ENCODE measurements at regions not wholly inside any gene's neighbourhood (a gene's known extent, or its start where the extent isn't known, plus 50 kb on each side); places are given as distances from the start of the nearest gene placed in this dataset.
A peak's percentile ranks its signal among the peaks of the same experiment; 100 is the strongest.

- peaks cover 0 to 8% (median 6%) of the 10 kb centered on the region in 3 donors for H3K9me3 Mint-ChIP-seq
- H3K4me1 Mint-ChIP-seq = peaks cover 9 to 21% (median 12%) of the 10 kb centered on the region in 3 donors
- peaks cover 44% of the 10 kb centered on the region for H3K27me3 Mint-ChIP-seq
- no peak overlapping the region for H3K27ac Mint-ChIP-seq
- H3K4me3 Mint-ChIP-seq = peak overlapping the region in 1 of 4 donors; percentile 67
- peaks cover 2% of the 10 kb centered on the region for H3K36me3 Mint-ChIP-seq
These were observed 59.7 kb downstream of the GPX5 start for GRCh38 chr6:28585335-28585734.

DNA sequence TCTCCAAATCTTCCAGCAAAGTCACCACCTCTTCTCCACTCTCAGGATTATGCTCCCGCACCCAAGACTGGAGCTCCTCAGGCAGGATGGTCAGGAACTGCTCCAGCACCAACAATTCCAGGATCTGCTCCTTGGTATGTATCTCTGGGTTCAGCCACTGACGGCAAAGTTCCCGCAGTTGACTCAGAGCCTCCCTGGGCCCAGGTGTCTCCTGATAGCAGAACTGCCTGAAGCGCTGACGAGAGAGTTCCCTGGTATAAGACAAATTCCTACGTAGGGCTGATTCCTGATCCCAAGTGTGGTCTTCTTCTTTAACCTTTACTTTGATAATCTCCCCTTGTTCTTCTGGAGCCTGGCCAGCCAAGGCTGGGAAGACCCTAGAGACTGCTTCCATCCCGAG lies 60.6 kb downstream of the GPX5 start:
- H3K9me3 Mint-ChIP-seq = peaks cover 0 to 11% (median 8%) of the 10 kb centered on the region in 3 donors
- peaks cover 9 to 21% (median 14%) of the 10 kb centered on the region in 3 donors for H3K4me1 Mint-ChIP-seq
- no peaks in the 10 kb centered on the region for H3K36me3 Mint-ChIP-seq
- H3K27ac Mint-ChIP-seq = peak overlapping the region in 2 of 3 donors; percentile 44 to 69
- H3K4me3 Mint-ChIP-seq = peak overlapping the region; percentile 81 to 94 (median 92)
- H3K27me3 Mint-ChIP-seq = peaks cover 50% of the 10 kb centered on the region

DNA sequence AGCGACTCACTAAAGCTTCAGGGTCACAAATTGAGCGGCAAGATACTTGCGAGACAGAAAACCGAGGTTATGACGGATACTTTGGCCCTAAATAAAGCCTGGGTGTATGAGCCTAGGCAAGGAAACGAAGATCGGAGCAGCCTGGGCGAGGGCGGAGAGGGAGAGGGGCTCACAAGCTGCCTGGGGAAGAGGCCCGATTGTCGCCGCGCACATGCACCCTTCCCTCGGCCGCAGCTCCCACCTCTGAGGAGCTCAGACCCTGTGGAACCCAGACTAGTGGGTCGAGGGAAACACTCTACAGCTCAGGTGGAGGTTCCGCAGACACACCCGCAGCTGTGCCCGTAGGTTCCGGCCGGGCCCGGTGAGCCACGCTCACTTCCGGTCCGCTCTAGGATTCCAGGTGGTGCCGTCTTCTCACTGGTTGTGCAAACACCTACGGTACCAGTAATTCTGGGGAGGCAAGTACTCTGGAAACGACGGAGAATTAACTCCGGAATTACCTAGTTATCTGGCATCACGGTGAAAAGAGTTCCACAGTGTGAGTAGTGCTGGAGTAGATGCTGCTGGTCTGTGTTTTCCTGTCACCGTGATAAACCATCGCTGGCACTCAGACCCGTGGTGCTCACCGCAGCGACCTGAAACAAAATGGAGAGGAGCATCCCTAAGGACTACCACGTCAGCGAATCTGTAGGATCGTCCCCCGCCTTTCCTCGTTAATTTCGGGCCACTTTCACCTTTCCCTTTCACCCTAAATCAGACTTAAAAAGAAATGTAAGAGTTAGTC lies 61.5 kb downstream of the GPX5 start:
- peaks cover 57% of the 10 kb centered on the region for H3K27me3 Mint-ChIP-seq
- peaks cover 9 to 21% (median 14%) of the 10 kb centered on the region in 3 donors for H3K4me1 Mint-ChIP-seq
- H3K36me3 Mint-ChIP-seq = no peaks in the 10 kb centered on the region
- peak overlapping the region; percentile 20 to 69 (median 26) for H3K27ac Mint-ChIP-seq
- H3K9me3 Mint-ChIP-seq = peaks cover 0 to 11% (median 8%) of the 10 kb centered on the region in 3 donors
- H3K4me3 Mint-ChIP-seq = peak overlapping the region; percentile 81 to 94 (median 92)

DNA sequence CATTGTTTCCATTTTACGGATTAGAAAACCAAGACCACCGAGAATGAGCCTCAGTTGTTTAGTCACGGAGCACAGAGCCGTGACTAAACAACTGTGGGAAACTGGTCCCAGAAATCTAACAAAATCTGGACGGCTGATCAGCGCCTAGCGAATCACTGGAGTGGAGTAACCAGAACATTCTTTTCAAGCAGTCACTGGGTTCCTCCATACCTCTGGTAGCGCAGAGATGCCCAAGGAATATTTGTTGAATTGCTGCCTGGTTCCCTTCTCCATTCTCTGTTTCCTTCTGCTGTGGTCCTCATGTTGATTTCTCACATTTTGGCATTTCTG lies 62.0 kb downstream of the GPX5 start:
- H3K27me3 Mint-ChIP-seq = peaks cover 57% of the 10 kb centered on the region
- H3K4me1 Mint-ChIP-seq = peaks cover 9 to 21% (median 14%) of the 10 kb centered on the region in 3 donors
- peak overlapping the region in 2 of 3 donors; percentile 26 to 69 for H3K27ac Mint-ChIP-seq
- peak overlapping the region; percentile 81 to 94 (median 92) for H3K4me3 Mint-ChIP-seq
- H3K36me3 Mint-ChIP-seq = no peaks in the 10 kb centered on the region
- peaks cover 0 to 11% (median 8%) of the 10 kb centered on the region in 3 donors for H3K9me3 Mint-ChIP-seq

DNA sequence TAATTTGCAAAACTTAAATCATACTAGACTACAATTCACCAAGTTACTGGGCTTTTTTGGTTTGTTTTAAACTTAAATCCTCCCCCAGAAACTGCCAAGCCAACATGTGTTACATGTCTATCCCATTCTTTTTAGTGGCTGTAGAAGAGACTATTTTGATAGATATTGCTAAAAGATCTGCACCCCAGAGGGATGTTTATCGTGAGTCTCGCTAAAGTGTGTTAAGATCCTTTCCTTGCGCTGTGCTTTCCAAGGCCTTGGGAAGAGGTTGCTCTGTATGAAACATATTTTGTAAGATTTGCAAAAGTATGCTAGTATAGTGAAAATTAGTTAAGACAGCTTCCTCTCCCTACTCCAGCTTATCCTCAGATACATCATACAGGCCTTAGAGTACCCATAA lies 63.0 kb downstream of the GPX5 start:
- Mint-ChIP-seq H3K27ac (peak overlapping the region; percentile 18 to 87 (median 75)), H3K9me3 (peaks cover 0 to 11% (median 9%) of the 10 kb centered on the region in 3 donors), H3K36me3 (no peaks in the 10 kb centered on the region), H3K4me1 (peaks cover 9 to 21% (median 14%) of the 10 kb centered on the region in 3 donors), H3K4me3 (peak overlapping the region; percentile 3 to 81 (median 28)), H3K27me3 (peaks cover 53% of the 10 kb centered on the region)

GRCh38 chr6:28589234-28589956 lies 63.7 kb downstream of the GPX5 start:
- Mint-ChIP-seq H3K4me1 (peaks cover 9 to 21% (median 14%) of the 10 kb centered on the region in 3 donors), H3K9me3 (peaks cover 0 to 11% (median 9%) of the 10 kb centered on the region in 3 donors), H3K36me3 (no peaks in the 10 kb centered on the region), H3K27me3 (peaks cover 56% of the 10 kb centered on the region), H3K4me3 (peak overlapping the region; percentile 26 to 81 (median 54)), H3K27ac (peak overlapping the region; percentile 28 to 94 (median 87))

DNA sequence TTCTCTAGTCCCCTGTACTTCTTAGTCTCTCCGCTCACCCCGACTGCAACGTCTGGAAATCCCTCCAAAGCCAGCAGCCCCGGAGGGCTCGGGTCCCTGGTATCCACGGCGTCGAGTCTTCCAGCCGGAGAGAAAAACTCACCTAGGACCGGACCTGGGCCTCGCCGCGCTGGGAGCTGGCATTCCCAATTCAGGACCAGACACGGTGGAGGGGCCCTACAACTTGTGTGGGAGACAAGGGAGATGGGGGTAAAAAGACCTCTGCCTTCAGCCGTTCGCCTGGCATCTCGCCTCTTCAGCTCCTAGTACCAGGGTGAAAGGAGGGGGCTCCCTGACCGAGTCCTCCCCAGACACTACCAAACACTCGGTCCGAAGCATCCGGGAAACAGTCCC lies 64.3 kb downstream of the GPX5 start:
- Mint-ChIP-seq H3K27me3 (peaks cover 57% of the 10 kb centered on the region), H3K4me1 (peaks cover 9 to 21% (median 14%) of the 10 kb centered on the region in 3 donors), H3K36me3 (no peaks in the 10 kb centered on the region), H3K27ac (peak overlapping the region; percentile 9 to 94 (median 28)), H3K9me3 (peaks cover 0 to 11% (median 11%) of the 10 kb centered on the region in 3 donors), H3K4me3 (peak overlapping the region; percentile 0 to 79 (median 31))

DNA sequence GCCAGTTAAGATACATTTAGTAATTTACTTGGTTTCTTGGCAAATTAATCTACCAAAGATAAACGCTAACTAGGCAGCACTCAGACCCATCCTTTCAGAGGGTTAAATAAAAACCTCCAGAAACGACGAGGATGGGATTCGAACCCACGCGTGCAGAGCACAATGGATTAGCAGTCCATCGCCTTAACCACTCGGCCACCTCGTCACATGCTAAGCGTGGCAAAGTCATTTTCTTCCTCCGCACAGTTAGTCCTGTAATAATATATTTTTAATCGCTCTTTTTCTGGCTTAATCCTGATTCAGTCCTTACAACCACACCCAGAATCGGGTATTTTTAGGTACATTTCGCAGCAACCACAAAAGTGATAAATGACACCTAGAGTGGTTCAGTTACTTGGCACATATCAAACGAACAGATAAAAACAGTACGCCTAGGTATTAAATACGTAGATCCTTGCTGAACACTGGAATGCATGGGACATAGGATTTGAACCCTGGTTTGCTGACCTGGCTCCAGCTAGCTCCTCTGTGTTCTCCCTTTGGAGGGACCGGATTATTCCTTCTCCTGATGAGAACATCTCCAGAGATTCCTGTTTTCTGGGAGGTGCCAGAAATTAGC lies 71.6 kb downstream of the GPX5 start:
- peak overlapping the region in 1 of 4 donors; percentile 9 for H3K4me3 Mint-ChIP-seq
- peaks cover 8 to 10% (median 8%) of the 10 kb centered on the region in 3 donors for H3K9me3 Mint-ChIP-seq
- H3K27ac Mint-ChIP-seq = peak overlapping the region in 1 of 3 donors; percentile 6
- peaks cover 2% of the 10 kb centered on the region for H3K36me3 Mint-ChIP-seq
- peaks cover 23% of the 10 kb centered on the region for H3K27me3 Mint-ChIP-seq
- H3K4me1 Mint-ChIP-seq = peaks cover 0 to 4% (median 2%) of the 10 kb centered on the region in 3 donors

- H3K27me3 Mint-ChIP-seq = peaks cover 23% of the 10 kb centered on the region
- H3K27ac Mint-ChIP-seq = no peak overlapping the region
- H3K4me1 Mint-ChIP-seq = peaks cover 0 to 4% (median 2%) of the 10 kb centered on the region in 3 donors
- peak overlapping the region in 1 of 4 donors; percentile 9 for H3K4me3 Mint-ChIP-seq
- H3K36me3 Mint-ChIP-seq = peaks cover 2% of the 10 kb centered on the region
- H3K9me3 Mint-ChIP-seq = peaks cover 8 to 10% (median 8%) of the 10 kb centered on the region in 3 donors
These were observed 72.4 kb downstream of the GPX5 start for GRCh38 chr6:28597924-28598722.

GRCh38 chr6:28598757-28599686 lies 73.3 kb downstream of the GPX5 start:
- Mint-ChIP-seq H3K9me3 (peaks cover 8 to 10% (median 8%) of the 10 kb centered on the region in 3 donors), H3K36me3 (peaks cover 2% of the 10 kb centered on the region), H3K27ac (no peak overlapping the region), H3K4me3 (no peak overlapping the region), H3K4me1 (peaks cover 0 to 4% (median 2%) of the 10 kb centered on the region in 3 donors), H3K27me3 (peaks cover 25% of the 10 kb centered on the region)

DNA sequence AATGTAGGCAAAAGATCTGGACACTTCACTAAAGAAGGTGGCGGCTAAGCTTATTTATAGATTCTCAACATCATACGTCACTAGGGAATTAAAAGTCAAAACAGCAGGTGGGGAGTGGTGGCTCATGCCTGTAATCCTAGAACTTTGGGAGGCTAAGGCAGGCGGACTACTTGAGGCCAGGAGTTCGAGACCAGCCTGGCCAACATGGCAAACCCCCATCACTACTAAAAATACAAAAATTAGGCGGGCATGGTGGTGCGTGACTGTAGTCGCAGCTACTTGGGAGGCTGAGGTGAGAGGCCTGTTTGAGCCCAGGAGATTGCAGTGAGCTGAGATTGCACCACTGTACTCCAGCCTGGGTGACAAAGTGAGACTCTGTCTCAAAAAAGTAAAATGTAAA lies 74.6 kb downstream of the GPX5 start:
- Mint-ChIP-seq H3K27ac (no peak overlapping the region), H3K9me3 (peaks cover 6 to 10% (median 8%) of the 10 kb centered on the region in 3 donors), H3K4me3 (no peak overlapping the region), H3K27me3 (peaks cover 20% of the 10 kb centered on the region), H3K36me3 (peaks cover 5% of the 10 kb centered on the region), H3K4me1 (peaks cover 0 to 4% (median 2%) of the 10 kb centered on the region in 3 donors)

DNA sequence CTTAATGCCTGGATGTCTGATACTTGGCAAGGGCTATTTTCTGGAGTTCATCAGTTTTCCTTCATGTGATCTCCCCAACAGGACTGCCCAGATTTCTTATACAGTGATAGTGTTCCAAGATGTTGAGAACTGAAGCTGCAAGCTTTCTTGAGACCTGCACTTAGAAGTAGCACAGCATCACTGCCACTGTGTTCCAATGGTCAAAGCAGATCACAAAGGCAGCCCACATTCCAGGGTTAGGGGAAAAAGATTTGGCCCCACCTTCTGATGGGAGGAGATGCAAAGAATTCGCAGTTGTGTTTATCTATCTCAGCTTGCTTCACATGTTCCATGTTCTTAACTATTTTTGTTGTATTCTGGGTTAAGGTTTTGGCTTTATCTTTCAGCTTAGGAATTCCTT lies 78.2 kb downstream of the GPX5 start:
- Mint-ChIP-seq H3K4me3 (no peak overlapping the region), H3K9me3 (peaks cover 6 to 7% (median 7%) of the 10 kb centered on the region in 3 donors), H3K4me1 (peaks cover 2 to 4% (median 3%) of the 10 kb centered on the region in 3 donors), H3K27me3 (peaks cover 33% of the 10 kb centered on the region), H3K27ac (no peak overlapping the region), H3K36me3 (peaks cover 4% of the 10 kb centered on the region)

All from IgD-negative memory B cell (primary cell).